CD1c-positive myeloid dendritic cell (primary cell): ENCODE measurements at regions not wholly inside any gene's neighbourhood (a gene's known extent, or its start where the extent isn't known, plus 50 kb on each side); places are given as distances from the start of the nearest gene placed in this dataset.
"Not testable (repeated sequence)": the region's sequence is repeated elsewhere in the genome, so short reads cannot be mapped to it uniquely, and the experiment has no call there.

ENCODE experiments used
- DNase-seq: peaks from one replicate; pipeline ENCODE4 v3.0.0-alpha.2; 2016; ENCODE audit errors: extremely low spot score

DNA sequence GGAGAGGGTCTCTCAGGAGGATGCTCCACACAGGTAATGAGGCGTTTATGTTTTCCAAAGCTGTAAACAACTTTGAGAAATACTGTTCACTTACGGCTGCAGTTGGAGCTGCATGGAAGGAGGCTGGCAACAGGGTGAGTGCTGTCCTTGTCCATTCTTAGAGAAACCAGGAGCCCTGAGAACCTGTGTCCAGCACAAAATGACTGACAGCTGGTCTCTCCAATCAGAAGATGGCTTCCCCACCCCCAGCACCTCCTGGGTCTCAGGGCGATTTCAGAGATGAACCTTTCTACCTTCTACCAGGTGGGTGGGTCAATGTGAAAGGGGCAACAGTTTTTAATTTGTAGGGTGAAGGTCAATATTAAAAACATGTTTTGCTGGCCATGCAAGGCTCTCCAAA lies 353.6 kb downstream of the NPHP4 start:
- no peak for DNase-seq

DNA sequence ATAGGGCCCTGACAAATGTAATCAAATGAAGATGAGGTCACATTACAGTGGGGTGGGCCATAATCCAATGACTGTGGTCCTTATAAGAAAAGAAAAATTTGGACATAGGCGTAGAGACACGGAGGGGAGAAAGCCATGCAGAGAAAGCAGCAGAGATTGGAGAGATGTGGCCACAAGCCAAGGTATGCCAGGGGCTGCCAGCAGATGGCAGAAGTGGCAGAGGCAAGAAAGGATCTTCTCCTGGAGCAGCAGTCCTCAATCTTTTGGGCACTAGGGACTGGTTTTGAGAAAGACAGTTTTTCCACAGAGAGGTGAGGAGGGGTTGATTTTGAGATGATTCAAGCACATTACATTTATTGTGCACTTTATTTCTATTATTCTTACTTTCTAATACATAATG lies 355.1 kb downstream of the NPHP4 start:
- peak; percentile 2 for DNase-seq

DNA sequence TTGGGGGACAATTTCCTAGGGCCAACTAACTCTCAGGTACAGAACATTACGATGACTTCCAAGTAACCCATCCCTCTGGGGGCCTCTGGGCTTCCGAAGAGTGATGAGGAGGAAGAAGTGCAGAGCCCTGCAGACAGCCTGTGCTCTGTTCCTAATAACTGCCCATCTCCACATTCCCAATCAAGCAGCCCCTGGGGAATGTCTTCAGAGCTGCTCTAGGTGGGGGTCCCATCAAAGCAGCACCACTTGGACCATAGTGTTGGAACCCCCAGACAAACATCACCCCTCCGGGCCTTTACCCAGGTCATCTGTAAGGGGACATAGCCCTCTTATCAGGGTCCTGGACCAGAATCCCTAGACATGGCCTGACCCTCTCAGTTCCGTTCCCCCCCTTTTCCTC lies 357.3 kb downstream of the NPHP4 start:
- no peak for DNase-seq

GRCh38 chr1:5632814-5633213 lies 359.4 kb downstream of the NPHP4 start:
- DNase-seq, result no peak

GRCh38 chr1:5632224-5632623 lies 360.0 kb downstream of the NPHP4 start:
- DNase-seq, result no peak

DNA sequence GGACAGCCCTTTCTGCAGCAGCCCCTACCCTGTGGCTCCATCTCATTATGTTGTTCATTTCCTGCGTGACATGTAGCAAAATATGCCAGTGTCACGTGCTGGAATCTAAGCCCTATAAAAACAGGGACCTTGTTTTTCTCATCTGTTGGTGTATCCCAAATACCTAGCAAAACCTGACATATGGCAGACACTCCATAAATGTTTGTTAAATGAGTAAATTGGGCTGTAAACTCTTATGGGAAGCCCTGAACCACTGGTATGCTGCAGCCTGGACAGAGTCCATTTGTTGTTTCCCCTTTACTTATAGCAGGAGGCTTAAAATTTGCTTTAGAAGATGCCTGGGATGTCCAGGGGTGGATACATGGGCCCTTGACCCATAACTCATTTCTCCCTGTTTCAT lies 363.8 kb downstream of the NPHP4 start:
- no peak for DNase-seq

GRCh38 chr1:5623399-5623798 lies 368.8 kb downstream of the NPHP4 start:
- DNase-seq, result no peak

- DNase-seq, result no peak
These were observed 369.8 kb downstream of the NPHP4 start for GRCh38 chr1:5622412-5622811.

GRCh38 chr1:5621692-5622091 lies 370.5 kb downstream of the NPHP4 start:
- no peak for DNase-seq

GRCh38 chr1:5620997-5621396 lies 371.2 kb downstream of the NPHP4 start:
- no peak for DNase-seq

DNA sequence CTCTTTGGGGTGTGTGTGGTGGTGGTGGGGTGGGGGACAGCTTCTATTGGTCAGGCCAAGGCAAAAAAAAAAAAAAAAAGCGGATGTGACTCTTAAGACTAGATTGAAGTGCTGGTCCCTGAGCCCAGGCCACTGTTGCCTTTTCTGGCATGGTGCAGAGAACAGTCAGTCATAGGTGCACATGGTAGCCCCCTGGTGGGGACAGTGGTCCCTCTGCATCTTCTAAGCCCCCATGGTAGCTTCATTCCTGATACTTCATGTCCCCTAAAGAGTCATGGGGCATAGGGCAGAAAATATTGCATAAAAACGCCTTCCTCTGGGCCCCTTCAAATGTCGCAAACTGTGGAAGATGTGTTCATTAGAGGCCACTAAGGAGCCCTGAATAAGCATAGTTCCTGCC lies 371.8 kb downstream of the NPHP4 start:
- DNase-seq, result no peak

DNA sequence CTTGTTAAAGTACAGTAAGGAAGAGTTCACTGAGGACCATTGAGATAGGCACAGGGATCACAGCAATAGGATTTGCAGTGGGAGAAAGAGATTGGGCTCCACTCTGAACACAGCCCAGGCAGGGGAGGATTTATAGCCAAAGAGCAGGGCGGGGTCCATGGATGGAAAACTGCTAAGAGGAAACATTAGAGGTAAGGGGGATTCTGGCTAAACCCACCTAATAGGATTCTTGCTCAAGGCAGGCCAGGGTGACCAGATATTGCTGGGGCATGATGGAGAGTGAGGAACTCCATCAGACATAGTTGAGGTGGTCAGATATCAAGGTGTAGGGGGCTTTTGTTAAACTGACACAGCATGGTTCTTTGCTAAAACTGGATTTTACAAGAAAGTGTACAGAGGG lies 372.8 kb downstream of the NPHP4 start:
- no peak for DNase-seq

GRCh38 chr1:5617546-5617945 lies 374.7 kb downstream of the NPHP4 start:
- no peak for DNase-seq

DNA sequence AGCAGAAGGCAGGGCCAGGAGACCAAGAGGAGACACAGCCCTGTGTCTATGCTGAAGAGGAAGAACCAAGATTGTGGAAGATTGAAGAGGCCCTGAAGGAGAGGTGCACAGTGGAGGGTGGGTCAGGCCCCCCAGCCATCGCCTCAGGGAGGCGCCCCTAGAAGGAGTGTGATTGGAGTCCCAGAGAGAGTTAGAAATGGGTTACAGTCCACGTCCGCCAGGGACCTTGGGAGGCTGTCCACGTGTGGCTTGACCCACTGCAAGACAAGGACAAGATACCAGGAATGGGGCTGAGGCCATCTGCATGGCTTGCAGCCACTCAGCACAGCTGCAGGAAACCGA lies 375.1 kb downstream of the NPHP4 start:
- no peak for DNase-seq

- DNase-seq, result no peak
These were observed 375.7 kb downstream of the NPHP4 start for GRCh38 chr1:5616366-5617178.

DNA sequence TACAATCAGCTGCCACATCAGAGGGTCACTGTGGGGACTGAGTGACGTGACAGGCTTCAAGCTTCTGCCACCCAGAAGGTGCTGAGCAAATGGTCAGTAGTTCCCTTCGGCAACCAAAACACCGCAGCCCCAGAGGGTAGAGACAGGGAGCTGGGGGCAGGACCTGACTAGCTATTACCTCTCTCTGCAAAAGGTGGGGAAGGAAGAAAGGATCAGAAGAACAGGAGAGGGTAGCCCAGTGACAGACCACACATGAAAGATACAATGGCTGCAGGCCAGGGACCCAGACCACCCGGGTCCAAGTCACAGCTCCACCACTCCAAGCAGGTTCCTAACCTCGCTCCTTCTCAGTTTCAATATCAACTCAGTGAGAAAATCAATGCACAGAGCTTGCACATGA lies 377.1 kb downstream of the NPHP4 start:
- DNase-seq, result no peak

GRCh38 chr1:5613900-5614299 lies 378.3 kb downstream of the NPHP4 start:
- no peak for DNase-seq

DNA sequence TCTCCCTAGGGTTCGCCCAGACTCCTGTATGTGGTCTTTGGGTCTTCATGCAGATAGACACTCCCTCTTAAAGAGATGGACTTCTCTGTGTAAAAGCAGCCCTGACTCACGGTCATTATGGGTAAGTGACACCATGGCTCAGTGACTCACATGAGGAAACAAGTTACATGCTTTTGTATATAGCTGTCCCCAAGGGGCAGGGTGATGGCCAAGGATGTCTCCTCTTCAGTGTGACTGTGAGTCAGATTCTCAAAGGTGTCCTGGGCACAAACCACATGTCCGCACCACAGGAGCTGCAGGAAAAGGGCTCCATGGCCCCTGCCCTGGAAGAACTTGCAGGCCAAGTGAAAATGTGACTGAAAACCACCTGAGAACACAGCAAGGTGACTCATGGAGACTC lies 380.4 kb downstream of the NPHP4 start:
- no peak for DNase-seq

DNA sequence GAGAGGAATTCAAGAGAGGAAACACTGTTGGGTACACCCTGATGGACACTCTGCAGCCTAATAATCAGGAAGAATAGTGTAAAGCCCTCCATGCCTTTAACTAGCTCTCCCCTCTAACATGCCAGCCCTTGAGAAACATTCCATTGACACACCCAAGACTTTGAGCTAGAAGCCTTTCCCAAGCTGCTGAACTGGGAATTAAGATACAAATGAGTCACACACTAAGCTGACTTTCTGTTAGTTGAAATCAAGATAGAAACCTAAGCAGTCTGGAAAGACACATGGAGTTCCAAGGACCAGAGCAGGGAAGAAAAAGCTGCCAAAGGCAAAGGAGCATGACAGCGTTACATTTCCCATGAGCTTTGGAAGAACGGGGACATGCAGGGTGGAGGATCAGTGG lies 380.8 kb downstream of the NPHP4 start:
- no peak for DNase-seq

DNA sequence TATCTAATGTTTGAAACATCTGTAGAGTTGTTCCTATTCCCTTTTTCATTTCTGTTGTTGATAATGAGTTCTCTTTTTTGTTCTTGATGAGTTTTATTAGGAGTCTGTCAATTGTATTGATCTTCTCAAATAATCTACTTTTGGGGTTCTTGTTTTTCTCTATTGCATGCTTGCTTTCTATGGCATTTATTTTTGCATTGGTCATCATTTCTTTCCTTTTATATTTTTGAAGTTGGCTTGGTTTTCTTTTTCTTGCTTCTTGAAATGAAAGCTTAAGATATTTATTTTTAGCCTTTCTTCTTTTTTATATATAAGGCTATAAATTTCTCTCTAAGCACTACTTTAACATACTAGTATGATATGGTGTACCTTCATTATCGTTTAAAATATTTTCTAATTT lies 381.8 kb downstream of the NPHP4 start:
- no peak for DNase-seq

DNA sequence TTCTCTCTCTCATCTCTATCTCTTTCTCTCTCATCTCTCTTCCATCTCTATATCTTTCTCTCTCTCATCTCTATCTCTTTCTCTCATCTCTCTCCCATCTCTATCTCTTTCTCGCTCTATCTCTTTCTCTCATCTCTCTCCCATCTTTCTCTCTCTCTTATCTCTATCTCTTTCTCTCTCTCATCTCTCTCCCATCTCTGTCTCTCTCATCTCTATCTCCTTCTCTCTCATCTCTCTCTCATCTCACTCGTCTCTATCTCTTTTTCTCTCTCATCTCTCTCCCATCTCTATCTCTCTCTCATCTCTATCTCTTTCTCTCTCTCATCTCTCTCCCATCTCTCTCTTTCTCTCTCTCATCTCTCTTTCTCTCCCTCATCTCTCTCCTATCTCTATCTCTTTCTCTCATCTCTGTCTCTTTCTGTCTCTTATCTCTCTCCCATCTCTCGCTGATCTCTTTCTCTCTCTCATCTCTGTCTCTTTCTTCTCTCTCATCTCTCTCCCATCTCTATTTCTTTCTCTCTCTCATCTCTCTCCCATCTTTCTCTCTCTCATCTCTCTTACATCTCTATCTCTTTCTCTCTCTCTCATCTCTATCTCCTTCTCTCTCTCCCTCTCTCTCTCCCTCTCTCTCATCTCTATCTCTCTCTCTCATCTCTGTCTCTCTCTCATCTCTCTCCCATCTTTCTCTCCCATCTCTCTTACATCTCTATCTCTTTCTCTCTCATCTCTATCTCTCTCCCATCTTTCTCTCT lies 388.7 kb downstream of the NPHP4 start:
- no peak for DNase-seq

DNA sequence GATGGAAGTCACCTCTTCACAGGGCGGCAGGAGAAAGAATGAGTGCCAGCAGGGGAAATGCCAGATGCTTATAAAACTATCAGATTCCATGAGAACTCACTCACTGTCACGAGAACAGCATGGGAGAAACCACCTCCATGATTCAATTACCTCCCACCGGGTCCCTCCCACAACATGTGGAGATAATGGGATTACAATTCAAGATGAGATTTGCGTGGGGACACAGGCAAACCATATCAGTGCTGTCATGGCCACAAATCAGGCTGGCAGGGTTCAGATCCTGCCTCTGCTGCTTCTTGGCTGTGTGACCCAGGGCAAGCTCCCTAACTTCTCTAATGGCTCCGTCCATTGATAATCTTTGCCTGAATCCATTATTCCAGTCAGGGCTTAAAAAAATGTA lies 389.5 kb downstream of the NPHP4 start:
- not testable (repeated sequence) for DNase-seq

GRCh38 chr1:5601516-5601915 lies 390.7 kb downstream of the NPHP4 start:
- DNase-seq, result no peak

DNA sequence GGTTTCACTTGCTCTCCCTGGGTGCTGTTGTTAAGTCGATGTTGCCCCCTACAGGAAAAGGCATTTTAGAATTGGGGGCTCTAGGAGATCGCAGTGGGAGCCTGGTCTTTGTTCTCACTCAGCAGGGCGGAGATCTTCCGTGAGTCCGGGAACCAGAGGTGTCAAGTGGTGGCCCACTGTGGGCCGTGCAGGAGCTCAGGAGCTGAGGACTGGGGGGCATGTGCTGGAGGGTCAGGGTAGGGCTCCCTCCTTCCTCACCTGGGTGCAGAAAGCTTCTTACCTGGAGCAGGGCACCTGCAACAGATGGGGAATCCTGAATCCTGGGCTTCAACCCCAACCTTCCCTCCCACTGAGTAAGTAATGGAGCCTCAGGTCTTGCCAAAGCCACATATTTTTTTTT lies 392.7 kb downstream of the NPHP4 start:
- DNase-seq, result no peak
